GM18861 (cell line): ENCODE measurements at regions not wholly inside any gene's neighbourhood (a gene's known extent, or its start where the extent isn't known, plus 50 kb on each side); places are given as distances from the start of the nearest gene placed in this dataset.
"Not testable (repeated sequence)": the region's sequence is repeated elsewhere in the genome, so short reads cannot be mapped to it uniquely, and the experiment has no call there.

Source experiments
- ATAC-seq: cut with Tn5 transposase; IDR thresholded peaks from one replicate; pipeline ENCODE4 v1.9.1; 2021; ENCODE audit not compliant: unreplicated experiment

DNA sequence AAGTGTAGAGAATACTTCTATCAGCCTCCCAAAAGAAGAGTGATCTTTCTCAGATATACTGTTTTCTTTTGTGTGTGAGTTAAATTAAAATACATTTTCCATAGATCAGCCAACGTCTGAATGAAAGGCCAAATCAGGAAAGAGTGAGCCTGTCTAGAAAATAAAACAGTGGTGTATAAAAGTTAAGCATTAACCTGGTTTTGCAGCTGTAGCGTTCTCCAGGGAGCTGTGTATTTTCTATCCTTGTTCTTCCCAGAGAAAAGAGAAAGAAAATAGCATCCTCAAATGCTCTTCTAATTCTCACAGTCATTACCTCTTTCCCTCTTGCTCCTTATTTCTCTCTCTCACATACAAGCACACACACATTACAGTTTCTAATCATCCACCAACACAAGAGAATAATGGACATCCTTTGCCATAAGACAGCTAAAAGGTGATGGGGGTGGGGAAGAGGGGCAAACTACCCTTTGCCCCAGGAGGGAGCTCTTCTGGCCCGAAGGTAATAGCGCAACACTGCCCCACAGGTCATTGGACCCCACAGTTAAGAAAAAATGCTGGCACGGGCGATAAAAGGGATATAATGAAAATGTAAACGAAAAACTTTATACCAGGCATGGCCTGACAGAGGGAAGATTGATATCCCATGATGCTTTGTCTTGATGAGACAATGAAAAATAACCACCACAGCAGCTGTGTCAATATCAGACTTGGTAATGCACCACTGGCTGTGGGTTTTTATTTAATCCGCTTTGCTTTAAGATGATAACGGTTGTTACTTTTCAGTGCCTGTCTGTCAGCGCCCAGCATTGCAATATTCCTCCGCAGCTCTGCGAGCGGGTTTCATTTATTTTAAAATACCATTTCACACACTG is 150.3 kb downstream of the NUF2 start:
- no peak for ATAC-seq

DNA sequence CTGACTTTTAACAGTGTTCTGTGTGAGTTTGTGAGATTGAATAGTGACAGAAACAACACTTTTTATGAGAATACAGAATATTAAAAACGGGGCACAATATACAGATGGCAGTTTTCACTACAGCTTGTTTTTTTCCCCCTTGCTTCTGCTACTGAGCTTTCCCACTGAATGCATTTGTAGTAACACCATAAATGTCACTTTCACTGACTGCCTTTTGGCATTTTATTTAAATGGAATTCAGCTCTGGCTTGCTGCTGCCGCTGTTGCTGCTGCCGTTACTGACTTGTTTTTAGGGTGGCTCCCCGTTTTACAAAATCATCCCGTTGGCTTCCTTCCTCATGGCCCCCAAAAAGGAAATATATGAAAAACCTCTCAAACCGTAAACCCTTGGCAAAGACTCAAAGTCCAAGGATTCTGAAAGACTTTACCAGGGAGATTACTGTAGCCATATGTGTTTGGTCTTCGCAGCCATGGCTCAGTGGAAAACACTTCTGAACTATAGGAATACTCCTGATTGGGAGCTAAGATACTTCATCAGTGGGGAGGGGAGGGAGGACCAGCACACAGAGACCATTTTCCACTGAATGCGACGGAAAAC is 151.0 kb downstream of the NUF2 start:
- no peak for ATAC-seq

DNA sequence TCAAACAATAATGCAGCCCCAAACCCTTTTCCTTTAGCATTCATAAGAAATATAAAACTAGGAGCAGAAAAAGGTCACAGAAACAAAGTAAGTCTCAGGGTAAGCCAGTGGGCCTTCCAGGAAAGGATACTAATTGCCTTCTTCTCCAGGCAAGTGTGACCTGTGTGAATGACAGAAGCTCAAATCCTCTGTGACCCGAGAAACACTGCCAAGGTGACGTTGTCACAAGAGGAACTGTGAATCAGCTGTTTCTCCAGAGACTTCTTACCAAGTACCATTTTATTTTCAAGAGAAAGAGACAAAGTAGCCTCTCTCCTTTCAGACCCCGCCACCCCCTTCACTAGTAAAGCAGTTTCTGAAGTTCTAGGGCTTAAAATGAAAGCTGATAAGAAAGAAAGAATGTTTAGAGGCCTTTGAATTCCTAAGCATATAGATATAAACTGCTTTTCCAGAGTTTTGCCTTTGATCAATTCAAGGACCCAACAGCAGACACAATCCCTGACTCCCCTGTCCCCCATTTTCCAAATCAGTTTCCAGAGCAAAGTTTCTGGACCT is 155.6 kb downstream of the NUF2 start:
- ATAC-seq, result no peak

GRCh38 chr1:163498391-163499330 is 176.9 kb downstream of the NUF2 start:
- not testable (repeated sequence) for ATAC-seq

- ATAC-seq, result no peak
Measured at GRCh38 chr1:163504331-163504978, 182.7 kb downstream of the NUF2 start.

DNA sequence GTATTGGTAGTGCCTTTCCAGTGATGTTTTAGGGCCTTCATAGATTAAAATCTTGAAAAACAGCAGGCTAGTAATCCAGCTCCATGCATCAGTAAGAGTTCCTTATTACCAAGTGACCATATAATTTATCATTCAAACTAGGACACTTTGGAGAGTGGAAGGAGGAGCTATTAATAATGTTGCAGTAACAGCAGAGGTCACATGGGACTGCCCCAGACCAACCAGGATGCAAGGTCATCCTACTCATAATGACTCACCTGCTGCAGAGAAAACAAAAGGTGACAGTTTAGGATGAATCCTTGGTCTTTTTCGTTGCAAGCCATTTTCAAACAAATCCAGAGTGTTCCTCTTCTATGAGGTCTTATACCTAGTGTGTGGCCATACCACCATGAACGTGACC is 187.4 kb downstream of the NUF2 start:
- ATAC-seq, result no peak

DNA sequence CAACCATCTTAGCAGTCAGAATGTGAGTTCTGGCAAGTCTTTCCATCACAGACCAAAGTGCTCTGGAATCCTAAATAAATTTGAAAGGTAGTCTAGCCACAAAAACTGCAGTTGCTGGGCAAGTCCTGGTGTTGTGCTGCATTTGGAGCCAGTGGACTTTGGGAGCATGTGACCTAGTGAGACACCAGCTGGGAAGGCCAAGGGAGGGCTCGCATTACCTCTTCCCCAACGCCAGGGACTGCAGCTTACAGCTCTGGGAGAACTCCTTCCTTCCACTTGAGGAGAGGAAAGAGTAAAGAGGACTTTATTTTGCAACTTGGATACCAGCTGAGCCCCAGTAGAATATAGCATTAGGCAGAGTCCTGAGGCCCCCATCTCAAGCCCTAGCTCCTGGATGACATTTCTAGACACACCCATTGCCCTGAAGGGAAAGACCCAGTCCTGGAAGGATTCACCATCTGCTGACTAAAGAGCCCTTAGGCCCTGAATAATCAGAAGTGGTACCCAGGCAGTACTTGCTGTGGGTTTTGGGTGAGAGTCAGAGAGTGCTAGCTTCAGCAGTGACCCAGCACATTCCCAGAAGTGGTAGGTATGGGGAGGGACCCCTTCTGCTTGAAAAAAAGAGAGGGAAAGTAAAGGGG is 190.7 kb downstream of the NUF2 start:
- ATAC-seq, result no peak

- no peak for ATAC-seq
Measured at GRCh38 chr1:163523375-163524029, 201.7 kb downstream of the NUF2 start.

DNA sequence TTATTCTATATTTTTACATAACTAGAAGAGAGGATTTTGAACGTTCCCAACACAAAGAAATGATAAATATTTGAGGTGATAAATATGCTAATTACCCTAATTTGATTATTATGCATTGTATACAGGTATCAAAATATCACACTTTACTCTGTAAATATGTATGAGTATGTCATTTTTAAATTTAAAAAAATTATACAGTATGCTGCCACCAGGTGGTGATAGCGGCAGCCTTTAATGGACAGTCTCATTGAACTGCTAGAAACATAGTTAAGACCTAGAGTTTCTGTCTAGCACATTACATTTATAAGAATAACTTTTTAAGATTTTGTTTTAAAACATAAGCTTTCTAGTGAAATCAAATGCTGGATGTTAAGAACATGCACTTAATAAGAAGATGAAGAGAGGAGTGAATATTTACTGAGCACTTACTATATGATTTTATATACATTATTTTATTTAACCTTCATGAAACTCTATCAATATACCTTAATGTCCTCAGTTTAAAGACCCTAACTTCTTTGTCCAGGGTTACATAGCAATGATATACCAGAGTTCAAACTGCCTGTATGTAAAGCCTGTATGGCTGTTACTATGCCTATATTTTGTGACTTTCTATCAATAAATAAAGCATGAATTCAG is 207.1 kb downstream of the NUF2 start:
- ATAC-seq, result peak; percentile 77

DNA sequence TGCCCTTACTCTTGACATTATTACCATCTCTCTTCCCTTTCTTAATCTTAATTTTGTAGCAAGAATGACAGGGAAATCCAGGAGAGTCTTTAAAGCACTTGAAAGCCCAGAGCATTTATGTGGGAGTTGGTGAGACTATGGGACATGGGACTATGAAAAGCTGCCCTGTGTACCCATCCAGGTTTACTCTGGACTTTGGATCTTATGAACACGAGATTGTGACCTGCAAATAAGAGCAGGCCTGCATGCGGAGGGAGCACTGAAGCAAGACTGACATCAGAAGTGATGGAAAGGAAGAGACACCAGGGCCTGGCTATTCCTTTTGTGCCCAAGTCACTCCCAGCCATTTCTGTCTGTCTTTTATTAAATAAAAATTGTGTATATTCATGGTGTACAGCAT is 209.6 kb downstream of the NUF2 start:
- no peak for ATAC-seq

DNA sequence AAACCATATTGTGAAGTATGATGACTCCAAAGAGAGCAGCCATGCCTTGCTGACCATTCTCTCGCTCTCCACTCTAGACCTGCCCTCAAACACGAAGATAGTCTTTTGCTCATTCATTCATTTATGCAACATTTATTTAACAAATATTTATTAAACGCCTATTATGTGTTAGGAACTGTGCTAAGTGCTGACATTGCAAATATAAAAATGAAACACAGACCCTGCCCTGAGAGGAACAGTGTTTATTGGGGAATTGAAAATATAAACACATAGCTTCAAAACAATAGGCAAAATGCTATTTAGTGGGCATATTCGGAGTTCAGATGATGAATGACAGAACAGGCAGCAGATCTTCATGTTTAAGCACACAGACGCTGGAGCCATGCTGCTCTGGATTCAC is 213.6 kb downstream of the NUF2 start:
- no peak for ATAC-seq

DNA sequence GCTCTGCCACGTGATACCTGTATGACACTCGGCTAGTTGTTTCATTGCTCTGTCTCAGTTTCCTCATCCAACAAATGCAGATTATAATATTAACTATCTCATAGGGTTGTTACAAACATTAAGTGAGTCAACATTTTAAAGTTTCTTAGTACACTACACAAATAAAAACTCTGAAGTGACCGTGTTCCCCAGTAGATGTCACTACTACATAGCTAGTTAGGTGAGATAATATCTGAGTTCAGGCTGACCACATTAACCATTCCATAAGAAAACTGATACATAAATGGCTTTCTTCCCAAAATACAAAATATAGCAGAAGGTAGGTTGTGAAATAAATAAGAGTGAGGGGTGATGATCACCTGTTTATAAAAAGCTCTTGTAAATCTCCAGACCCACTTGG is 214.1 kb downstream of the NUF2 start:
- no peak for ATAC-seq

GRCh38 chr1:163537809-163538208 is 216.1 kb downstream of the NUF2 start:
- ATAC-seq, result no peak

- no peak for ATAC-seq
Measured at GRCh38 chr1:163538667-163539066, 216.9 kb downstream of the NUF2 start.

DNA sequence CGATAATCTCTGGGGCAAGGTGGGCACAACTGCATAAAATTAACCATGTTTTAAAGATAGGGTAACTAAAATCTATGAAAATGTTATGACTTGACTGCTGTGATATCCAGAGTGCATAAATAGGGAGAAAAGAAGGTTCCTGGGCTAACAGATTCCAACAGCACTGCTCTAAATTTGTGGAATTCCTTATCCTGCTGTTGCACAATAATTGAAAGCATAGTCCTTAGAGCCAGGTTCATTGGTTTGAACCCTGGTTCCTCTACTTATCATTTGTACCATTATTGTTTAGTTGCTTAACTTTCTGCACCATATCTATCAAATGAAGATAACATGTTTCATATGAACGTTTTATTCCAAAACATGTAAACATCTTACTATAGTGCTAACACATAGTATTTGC is 219.0 kb downstream of the NUF2 start:
- no peak for ATAC-seq

- no peak for ATAC-seq
Measured at GRCh38 chr1:163544441-163544840, 222.7 kb downstream of the NUF2 start.

DNA sequence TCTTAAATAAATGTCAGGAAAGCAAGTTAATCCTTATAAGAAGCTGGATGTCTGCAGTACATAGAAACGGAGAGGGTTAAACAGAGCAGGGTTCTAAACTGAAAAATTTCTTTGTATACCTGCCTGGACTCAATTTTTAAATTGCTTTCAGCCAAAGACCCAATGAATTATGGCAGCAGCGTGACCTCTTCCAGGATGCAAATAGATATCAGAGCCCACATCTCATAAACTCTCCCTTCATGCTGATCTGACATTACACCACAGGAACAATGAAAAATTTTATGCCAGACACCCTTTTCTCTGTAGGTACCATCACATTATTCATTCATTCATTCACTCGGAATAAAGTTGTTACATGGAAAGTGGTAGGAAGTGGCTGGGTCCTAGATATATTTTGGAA is 236.4 kb downstream of the NUF2 start:
- no peak for ATAC-seq

- ATAC-seq, result no peak
Measured at GRCh38 chr1:163561580-163562295, 240.0 kb downstream of the NUF2 start.

DNA sequence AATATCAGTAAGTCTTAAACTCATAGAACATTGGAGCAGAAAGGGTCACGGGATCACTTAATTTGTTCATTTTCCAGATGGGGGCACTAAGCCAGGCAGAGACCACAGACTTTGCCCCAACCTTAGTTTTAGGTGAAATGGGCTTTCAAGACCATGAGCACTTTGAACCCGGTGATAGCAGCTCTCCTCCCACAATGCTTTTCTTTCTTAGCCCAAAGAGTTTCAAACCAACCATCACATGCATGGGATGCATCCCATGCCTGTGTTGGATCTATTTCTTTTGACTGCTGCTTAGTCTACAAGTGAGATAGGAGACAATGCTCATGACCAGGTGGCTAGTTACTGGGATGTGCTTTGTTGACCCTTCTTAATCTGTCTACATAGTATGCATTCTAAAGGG is 240.6 kb downstream of the NUF2 start:
- no peak for ATAC-seq
